ENCODE measurements at regions not wholly inside any gene's neighbourhood (a gene's known extent, or its start where the extent isn't known, plus 50 kb on each side); places are given as distances from the start of the nearest gene placed in this dataset.
"Not testable (repeated sequence)": the region's sequence is repeated elsewhere in the genome, so short reads cannot be mapped to it uniquely, and the experiment has no call there.

GRCh38 chr6:2611092-2611491 is 139.6 kb downstream of the MYLK4 start:
- in situ Hi-C loops (cut with HindIII; ENCODE audit: low pct_ligation_motif_present, low sequenced_read_pairs): no loop called here

DNA sequence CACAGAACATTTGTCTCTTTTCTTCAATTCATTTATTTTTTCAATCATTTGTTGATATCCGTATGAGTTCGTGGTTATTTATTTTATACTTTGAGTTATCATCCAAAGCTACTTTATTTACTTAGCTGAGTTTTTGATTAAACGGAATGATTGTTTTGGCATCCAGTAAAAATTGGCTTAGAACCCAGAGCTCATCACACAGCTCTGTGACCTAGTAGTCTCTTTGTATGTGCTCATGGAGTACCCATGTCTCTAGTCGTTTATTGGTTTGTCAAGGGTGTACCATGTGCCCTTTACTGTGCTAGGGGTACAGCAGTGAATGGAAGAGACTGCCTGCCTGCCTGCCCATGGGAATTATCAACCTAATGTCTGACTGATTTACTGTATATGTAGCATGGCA is 142.2 kb downstream of the MYLK4 start:
- TF ChIP-seq, protein P1, sequence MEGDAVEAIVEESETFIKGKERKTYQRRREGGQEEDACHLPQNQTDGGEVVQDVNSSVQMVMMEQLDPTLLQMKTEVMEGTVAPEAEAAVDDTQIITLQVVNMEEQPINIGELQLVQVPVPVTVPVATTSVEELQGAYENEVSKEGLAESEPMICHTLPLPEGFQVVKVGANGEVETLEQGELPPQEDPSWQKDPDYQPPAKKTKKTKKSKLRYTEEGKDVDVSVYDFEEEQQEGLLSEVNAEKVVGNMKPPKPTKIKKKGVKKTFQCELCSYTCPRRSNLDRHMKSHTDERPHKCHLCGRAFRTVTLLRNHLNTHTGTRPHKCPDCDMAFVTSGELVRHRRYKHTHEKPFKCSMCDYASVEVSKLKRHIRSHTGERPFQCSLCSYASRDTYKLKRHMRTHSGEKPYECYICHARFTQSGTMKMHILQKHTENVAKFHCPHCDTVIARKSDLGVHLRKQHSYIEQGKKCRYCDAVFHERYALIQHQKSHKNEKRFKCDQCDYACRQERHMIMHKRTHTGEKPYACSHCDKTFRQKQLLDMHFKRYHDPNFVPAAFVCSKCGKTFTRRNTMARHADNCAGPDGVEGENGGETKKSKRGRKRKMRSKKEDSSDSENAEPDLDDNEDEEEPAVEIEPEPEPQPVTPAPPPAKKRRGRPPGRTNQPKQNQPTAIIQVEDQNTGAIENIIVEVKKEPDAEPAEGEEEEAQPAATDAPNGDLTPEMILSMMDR (IDR thresholded peaks at IDR 0.05; ENCODE audit: low read depth, low read length, missing control alignments): no peak
- Histone ChIP-seq H3K27me3 (replicated peaks) (no peaks in the 10 kb centered on the region), H3K4me3 (ENCODE audit: low read depth, low read length) (no peak overlapping the region), H3K27ac (no peak overlapping the region), H3K36me3 (replicated peaks) (no peaks in the 10 kb centered on the region)
- no peak for DNase-seq
- in situ Hi-C loops (cut with HindIII; ENCODE audit: low pct_ligation_motif_present, low sequenced_read_pairs): no loop called here

More at GRCh38 chr6:2611092-2611491, 139.6 kb downstream of the MYLK4 start:
- H3K36me3 ChIP-seq (replicated peaks): no peaks in the 10 kb centered on the region
- H3K27me3 ChIP-seq (replicated peaks): no peaks in the 10 kb centered on the region
- TF ChIP-seq, protein P1 (IDR thresholded peaks at IDR 0.05; ENCODE audit: low read depth, low read length, missing control alignments): peak; percentile 31
- H3K27ac ChIP-seq: no peak overlapping the region
- no peak overlapping the region for H3K4me3 ChIP-seq (ENCODE audit: low read depth, low read length)
- DNase-seq: peak; percentile 73

- no peak overlapping the region for H3K4me3 ChIP-seq (ENCODE audit: low read depth, low read length)
- no peaks in the 10 kb centered on the region for H3K36me3 ChIP-seq (replicated peaks)
- DNase-seq: no peak
- TF ChIP-seq, protein P1 (IDR thresholded peaks at IDR 0.05; ENCODE audit: low read depth, low read length, missing control alignments): no peak
- H3K27ac ChIP-seq: no peak overlapping the region
- in situ Hi-C loops (cut with HindIII; ENCODE audit: low pct_ligation_motif_present, low sequenced_read_pairs): no loop called here
- H3K27me3 ChIP-seq (replicated peaks): no peaks in the 10 kb centered on the region
These were observed 150.4 kb downstream of the MYLK4 start for GRCh38 chr6:2600363-2600762.

- Histone ChIP-seq H3K36me3 (replicated peaks) (no peaks in the 10 kb centered on the region), H3K27ac (no peak overlapping the region), H3K4me3 (ENCODE audit: low read depth, low read length) (no peak overlapping the region), H3K27me3 (replicated peaks) (no peaks in the 10 kb centered on the region)
- in situ Hi-C loops (cut with HindIII; ENCODE audit: low pct_ligation_motif_present, low sequenced_read_pairs): no loop called here
- DNase-seq: no peak
- TF ChIP-seq, protein P1 (IDR thresholded peaks at IDR 0.05; ENCODE audit: low read depth, low read length, missing control alignments): no peak
These were observed 150.9 kb downstream of the MYLK4 start for GRCh38 chr6:2599817-2600216.

DNA sequence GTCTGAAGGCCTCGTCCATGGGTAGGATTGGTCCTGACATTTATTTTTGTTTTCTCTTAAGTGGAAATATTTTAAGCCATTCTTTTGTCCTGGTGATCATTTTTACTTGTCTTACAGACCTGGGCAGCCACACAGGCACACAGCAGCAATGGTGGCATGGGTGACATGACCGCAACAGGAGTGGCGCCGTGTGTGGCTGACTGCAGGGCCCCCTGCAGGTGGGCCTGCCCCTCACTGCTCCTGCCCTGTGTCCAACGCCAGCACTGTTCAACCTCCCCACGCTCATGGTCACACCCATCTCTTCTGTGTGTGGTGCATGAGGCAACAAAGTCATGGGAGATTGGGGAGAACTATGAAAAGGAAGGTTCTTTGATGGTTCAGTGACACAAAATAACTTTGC is 151.9 kb downstream of the MYLK4 start:
- Histone ChIP-seq H3K27me3 (replicated peaks) (no peaks in the 10 kb centered on the region), H3K4me3 (ENCODE audit: low read depth, low read length) (no peak overlapping the region), H3K36me3 (replicated peaks) (no peaks in the 10 kb centered on the region), H3K27ac (no peak overlapping the region)
- no peak for DNase-seq
- in situ Hi-C loops (cut with HindIII; ENCODE audit: low pct_ligation_motif_present, low sequenced_read_pairs): no loop called here
- TF ChIP-seq, protein P1 (IDR thresholded peaks at IDR 0.05; ENCODE audit: low read depth, low read length, missing control alignments): no peak

DNA sequence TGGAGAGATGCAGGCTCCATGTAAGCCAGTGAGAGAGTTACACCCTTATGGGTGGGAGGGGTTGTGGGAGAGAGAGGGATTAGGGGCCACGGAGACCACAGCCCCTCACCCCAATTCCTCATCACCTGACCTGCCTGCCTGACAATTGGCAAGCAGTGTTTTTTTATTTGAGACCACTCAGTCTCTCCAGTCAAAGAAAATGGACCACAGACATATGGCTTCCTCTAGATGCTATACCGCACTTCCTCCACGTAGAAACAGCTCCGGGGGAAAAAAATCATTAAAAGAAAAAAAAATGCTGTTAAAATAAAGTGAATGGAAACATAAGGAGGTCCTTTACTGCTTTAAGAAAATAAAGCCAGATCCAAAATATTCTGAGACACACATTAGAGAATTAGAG is 152.7 kb downstream of the MYLK4 start:
- Histone ChIP-seq H3K27me3 (replicated peaks) (no peaks in the 10 kb centered on the region), H3K4me3 (ENCODE audit: low read depth, low read length) (no peak overlapping the region), H3K27ac (no peak overlapping the region), H3K36me3 (replicated peaks) (no peaks in the 10 kb centered on the region)
- in situ Hi-C loops (cut with HindIII; ENCODE audit: low pct_ligation_motif_present, low sequenced_read_pairs): no loop called here
- DNase-seq: no peak
- TF ChIP-seq, protein P1 (IDR thresholded peaks at IDR 0.05; ENCODE audit: low read depth, low read length, missing control alignments): no peak

DNA sequence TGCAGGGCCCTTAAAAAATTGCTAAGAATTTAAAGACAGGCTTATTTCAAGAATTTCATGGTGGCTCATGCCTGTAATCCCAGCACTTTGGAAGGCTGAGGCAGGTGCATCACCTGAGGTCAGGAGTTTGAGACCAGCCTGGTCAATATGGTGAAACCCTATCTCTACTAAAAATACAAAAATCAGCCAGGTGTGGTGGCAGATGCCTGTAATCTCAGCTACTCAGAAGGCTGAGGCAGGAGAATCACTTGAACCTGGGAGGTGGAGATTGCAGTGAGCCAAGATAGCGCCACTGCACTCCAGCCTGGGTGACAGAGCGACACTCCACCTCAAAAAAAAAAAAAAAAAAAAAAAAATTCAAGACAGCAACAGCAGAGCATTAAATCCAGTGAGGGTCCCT is 153.3 kb downstream of the MYLK4 start:
- H3K36me3 ChIP-seq (replicated peaks); DNase-seq; H3K27ac ChIP-seq; in situ Hi-C loops (cut with HindIII; ENCODE audit: low pct_ligation_motif_present, low sequenced_read_pairs); H3K27me3 ChIP-seq (replicated peaks); H3K4me3 ChIP-seq (ENCODE audit: low read depth, low read length): not testable (repeated sequence)
